Neural cell (in vitro differentiated cells): ENCODE measurements at regions not wholly inside any gene's neighbourhood (a gene's known extent, or its start where the extent isn't known, plus 50 kb on each side); places are given as distances from the start of the nearest gene placed in this dataset.

Experiments used
- H2AFZ ChIP-seq: fragments of 200-600, 300-800 bp; sonication (generic), shearing (Covaris generic); 2 replicates; pipeline ENCODE4 v1.6.0; 2014; ENCODE audit warnings: low read depth, mild to moderate bottlenecking, antibody characterized with exemption, low read length, moderate library complexity
- H3F3A ChIP-seq: fragments of 200-600 bp; shearing (Covaris generic); 2 replicates; pipeline ENCODE4 v1.6.1; 2016; ENCODE audit warnings: mild to moderate bottlenecking, moderate library complexity, mixed read lengths, antibody characterized with exemption, low read length; ENCODE audit not compliant: insufficient read depth, poor library complexity, severe bottlenecking
- H3K27ac ChIP-seq: fragments of 200-600, 300-800 bp; sonication (generic), shearing (Covaris generic); 2 replicates; pipeline ENCODE4 v1.5.1; 2014; ENCODE audit warnings: mild to moderate bottlenecking, low read length, moderate library complexity
- H3K27me3 ChIP-seq: fragments of 300-800, 200-600 bp; sonication (generic), shearing (Covaris generic); 2 replicates; pipeline ENCODE4 v1.6.0; 2014; ENCODE audit warnings: mild to moderate bottlenecking, low read depth, low read length, moderate library complexity; ENCODE audit not compliant: insufficient read depth
- H3K36me3 ChIP-seq: fragments of 300-800, 200-600 bp; sonication (generic), shearing (Covaris generic); 2 replicates; pipeline ENCODE4 v1.5.1; 2014; ENCODE audit warnings: mild to moderate bottlenecking, antibody characterized with exemption, low read length, moderate library complexity; ENCODE audit not compliant: insufficient read depth
- H3K4me2 ChIP-seq: fragments of 300-800, 200-600 bp; sonication (generic), shearing (Covaris generic); 2 replicates; pipeline ENCODE4 v1.6.0; 2014; ENCODE audit warnings: mild to moderate bottlenecking, low read length
- H3K4me3 ChIP-seq: fragments of 300-800, 200-600 bp; sonication (generic), shearing (Covaris generic); 2 replicates; pipeline ENCODE4 v1.5.1; 2014; ENCODE audit warnings: mild to moderate bottlenecking, low read length, moderate library complexity
- H3K79me2 ChIP-seq: fragments of 200-600 bp; shearing (Covaris generic); replicated peaks from 2 replicates; pipeline ENCODE4 v1.6.0; 2014; ENCODE audit warnings: mild to moderate bottlenecking, low read length, moderate library complexity; ENCODE audit not compliant: insufficient read depth
- H3K9ac ChIP-seq: fragments of 300-800, 200-600 bp; sonication (generic), shearing (Covaris generic); 2 replicates; pipeline ENCODE4 v1.6.1; 2016; ENCODE audit warnings: mild to moderate bottlenecking, low read length, mixed read lengths
- H3K9me2 ChIP-seq: fragments of 200-600 bp; shearing (Covaris generic); 2 replicates; pipeline ENCODE4 v1.6.1; 2016; ENCODE audit warnings: mild to moderate bottlenecking, low read length, mixed read lengths; ENCODE audit not compliant: insufficient read depth
- H3K9me3 ChIP-seq: fragments of 200-600, 300-800 bp; sonication (generic), shearing (Covaris generic); 2 replicates; pipeline ENCODE4 v1.6.1; 2016; ENCODE audit warnings: mild to moderate bottlenecking, mixed run types, low read length, moderate library complexity, mixed read lengths
- H4K20me1 ChIP-seq: fragments of 200-600 bp; shearing (Covaris generic); 2 replicates; pipeline ENCODE4 v1.6.1; 2016; ENCODE audit warnings: mild to moderate bottlenecking, mixed run types; ENCODE audit not compliant: insufficient read depth
- CTCF ChIP-seq: fragments of 450-650 bp; IDR thresholded peaks from 2 replicates; pipeline ENCODE4 v1.5.1; 2014; ENCODE audit warnings: antibody characterized with exemption, mild to moderate bottlenecking, moderate library complexity; ENCODE audit not compliant: poor library complexity, severe bottlenecking
- EP300 ChIP-seq: fragments of 450-650 bp; conservative IDR thresholded peaks from 2 replicates; pipeline ENCODE4 v1.6.1; 2014; ENCODE audit warnings: antibody characterized with exemption, mild to moderate bottlenecking, moderate library complexity; ENCODE audit not compliant: poor library complexity, severe bottlenecking
- EZH2 ChIP-seq: fragments of 200-600, 300-800 bp; shearing (Covaris generic), sonication (generic); IDR thresholded peaks from 2 replicates; pipeline ENCODE4 v1.6.1; 2014; ENCODE audit warnings: antibody characterized with exemption, low read length, borderline replicate concordance, mild to moderate bottlenecking; ENCODE audit not compliant: insufficient read depth, poor library complexity, severe bottlenecking
- MXI1 ChIP-seq: fragments of 450-650 bp; conservative IDR thresholded peaks from 2 replicates; pipeline ENCODE4 v1.6.1; 2014; ENCODE audit warnings: antibody characterized with exemption, mild to moderate bottlenecking; ENCODE audit not compliant: poor library complexity, severe bottlenecking
- POLR2AphosphoS5 ChIP-seq: IDR thresholded peaks from 2 replicates; pipeline ENCODE4 v1.6.1; 2012
- RAD21 ChIP-seq: fragments of 450-650 bp; conservative IDR thresholded peaks from 2 replicates; pipeline ENCODE4 v1.6.1; 2014; ENCODE audit warnings: antibody characterized with exemption, mild to moderate bottlenecking, moderate library complexity
- REST ChIP-seq: IDR thresholded peaks from 2 replicates; pipeline ENCODE4 v1.6.1; 2012; ENCODE audit warnings: borderline replicate concordance
- SMC3 ChIP-seq: fragments of 450-650 bp; conservative IDR thresholded peaks from 2 replicates; pipeline ENCODE4 v1.6.1; 2014; ENCODE audit warnings: antibody characterized with exemption, mild to moderate bottlenecking, moderate library complexity; ENCODE audit not compliant: poor library complexity
- TAF1 ChIP-seq: IDR thresholded peaks from 2 replicates; pipeline ENCODE4 v1.6.1; 2012; ENCODE audit warnings: low read depth

- no peak overlapping the region for H2AFZ ChIP-seq
- H3K9me3 ChIP-seq = no peaks in the 10 kb centered on the region
- no peak overlapping the region for H3K27ac ChIP-seq
- H3F3A ChIP-seq = no peaks in the 10 kb centered on the region
- H4K20me1 ChIP-seq = no peaks in the 10 kb centered on the region
- H3K4me3 ChIP-seq = no peak overlapping the region
- TF ChIP-seq RAD21 = no peak
- TF ChIP-seq MXI1 = no peak
- no peak for TF ChIP-seq SMC3
- no peak for TF ChIP-seq TAF1
- no peak for TF ChIP-seq REST
- TF ChIP-seq POLR2AphosphoS5 = no peak
- TF ChIP-seq CTCF = no peak
- TF ChIP-seq EP300 = no peak
- TF ChIP-seq EZH2 = no peak
- H3K4me2 ChIP-seq = no peak overlapping the region
- H3K9ac ChIP-seq = no peak overlapping the region
- H3K79me2 ChIP-seq = no peaks in the 10 kb centered on the region
- H3K27me3 ChIP-seq = no peaks in the 10 kb centered on the region
- no peaks in the 10 kb centered on the region for H3K9me2 ChIP-seq
- H3K36me3 ChIP-seq = no peaks in the 10 kb centered on the region
Measured at GRCh38 chr5:4185127-4185526, 589.5 kb downstream of the IRX1 start.

GRCh38 chr5:4188704-4189103 is 593.1 kb downstream of the IRX1 start:
- no peaks in the 10 kb centered on the region for H3K79me2 ChIP-seq
- H3K9me2 ChIP-seq = no peaks in the 10 kb centered on the region
- no peak overlapping the region for H3K4me2 ChIP-seq
- H3K9me3 ChIP-seq = no peaks in the 10 kb centered on the region
- no peak overlapping the region for H3K27ac ChIP-seq
- H3K4me3 ChIP-seq = no peak overlapping the region
- no peaks in the 10 kb centered on the region for H3F3A ChIP-seq
- no peaks in the 10 kb centered on the region for H3K36me3 ChIP-seq
- no peak overlapping the region for H2AFZ ChIP-seq
- no peaks in the 10 kb centered on the region for H3K27me3 ChIP-seq
- H3K9ac ChIP-seq = no peak overlapping the region
- no peak for TF ChIP-seq POLR2AphosphoS5
- TF ChIP-seq TAF1 = no peak
- no peak for TF ChIP-seq CTCF
- TF ChIP-seq MXI1 = no peak
- no peak for TF ChIP-seq SMC3
- no peak for TF ChIP-seq EP300
- no peak for TF ChIP-seq EZH2
- TF ChIP-seq RAD21 = no peak
- no peak for TF ChIP-seq REST
- no peaks in the 10 kb centered on the region for H4K20me1 ChIP-seq
